Gastroesophageal sphincter (tissue), 3 donors: ENCODE measurements at regions not wholly inside any gene's neighbourhood (a gene's known extent, or its start where the extent isn't known, plus 50 kb on each side); places are given as distances from the start of the nearest gene placed in this dataset.

Experiments used
- EP300 ChIP-seq: sonication (generic); formaldehyde crosslinking; IDR thresholded peaks from one replicate; pipeline ENCODE4 v1.6.1; 2017; ENCODE audit warnings: antibody characterized with exemption, mild to moderate bottlenecking
- POLR2A ChIP-seq, 2 donors: fragments of 450-650 bp; IDR thresholded peaks; one replicate each; pipeline ENCODE4 v1.6.1; 2017; ENCODE audit warnings: antibody characterized with exemption in 2 of 2, mild to moderate bottlenecking in 2 of 2, moderate library complexity in 1 of 2
- TF ChIP-seq, protein P1 (sequence below), 4 experiments: fragments of 200-600 bp in 2 of 4; fragments of 450-650 bp in 2 of 4; sonication (generic) in 1 of 4; IDR thresholded peaks; one replicate each; pipeline ENCODE4 v1.5.1; 2017 to 2019; ENCODE audit warnings: antibody characterized with exemption in 4 of 4, mild to moderate bottlenecking in 2 of 4, moderate library complexity in 2 of 4

DNA sequence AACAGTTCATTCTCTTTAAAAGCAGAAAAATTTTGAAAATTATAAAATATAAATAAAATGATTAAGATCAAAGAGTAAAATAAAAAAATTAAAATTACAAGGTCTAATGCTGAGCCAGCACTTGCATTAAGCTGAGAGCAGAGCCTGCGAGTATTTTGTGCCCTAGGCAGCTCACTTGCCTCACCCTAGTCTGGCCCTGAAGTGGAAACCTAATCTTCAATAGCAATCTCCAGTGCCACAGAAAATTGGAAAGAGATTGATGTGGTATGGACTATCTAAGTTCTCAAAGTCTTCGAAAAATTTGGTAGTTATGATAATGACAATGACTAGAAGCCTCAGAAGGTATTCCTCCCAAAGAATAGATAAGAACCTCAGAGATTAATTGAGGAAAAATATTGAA, 459.4 kb upstream of the CBLB start:
- TF ChIP-seq, protein P1, sequence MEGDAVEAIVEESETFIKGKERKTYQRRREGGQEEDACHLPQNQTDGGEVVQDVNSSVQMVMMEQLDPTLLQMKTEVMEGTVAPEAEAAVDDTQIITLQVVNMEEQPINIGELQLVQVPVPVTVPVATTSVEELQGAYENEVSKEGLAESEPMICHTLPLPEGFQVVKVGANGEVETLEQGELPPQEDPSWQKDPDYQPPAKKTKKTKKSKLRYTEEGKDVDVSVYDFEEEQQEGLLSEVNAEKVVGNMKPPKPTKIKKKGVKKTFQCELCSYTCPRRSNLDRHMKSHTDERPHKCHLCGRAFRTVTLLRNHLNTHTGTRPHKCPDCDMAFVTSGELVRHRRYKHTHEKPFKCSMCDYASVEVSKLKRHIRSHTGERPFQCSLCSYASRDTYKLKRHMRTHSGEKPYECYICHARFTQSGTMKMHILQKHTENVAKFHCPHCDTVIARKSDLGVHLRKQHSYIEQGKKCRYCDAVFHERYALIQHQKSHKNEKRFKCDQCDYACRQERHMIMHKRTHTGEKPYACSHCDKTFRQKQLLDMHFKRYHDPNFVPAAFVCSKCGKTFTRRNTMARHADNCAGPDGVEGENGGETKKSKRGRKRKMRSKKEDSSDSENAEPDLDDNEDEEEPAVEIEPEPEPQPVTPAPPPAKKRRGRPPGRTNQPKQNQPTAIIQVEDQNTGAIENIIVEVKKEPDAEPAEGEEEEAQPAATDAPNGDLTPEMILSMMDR (IDR thresholded peaks at IDR 0.05): no peak
- TF ChIP-seq POLR2A (IDR thresholded peaks at IDR 0.05): no peak
- no peak for TF ChIP-seq EP300
